GM21717 (cell line): ENCODE measurements at regions not wholly inside any gene's neighbourhood (a gene's known extent, or its start where the extent isn't known, plus 50 kb on each side); places are given as distances from the start of the nearest gene placed in this dataset.
"Not testable (repeated sequence)": the region's sequence is repeated elsewhere in the genome, so short reads cannot be mapped to it uniquely, and the experiment has no call there.

Experiments used
- ATAC-seq: cut with Tn5 transposase; IDR thresholded peaks from one replicate; pipeline ENCODE4 v1.9.1; 2021; ENCODE audit warnings: mild to moderate bottlenecking, moderate library complexity; ENCODE audit not compliant: unreplicated experiment

GRCh38 chr6:164097551-164098398 lies 683.3 kb downstream of the QKI start:
- ATAC-seq: no peak

GRCh38 chr6:164097056-164097455 lies 682.5 kb downstream of the QKI start:
- ATAC-seq: no peak

GRCh38 chr6:164095056-164095455 lies 680.5 kb downstream of the QKI start:
- no peak for ATAC-seq

GRCh38 chr6:164087870-164088269 lies 673.4 kb downstream of the QKI start:
- ATAC-seq: no peak

- ATAC-seq: no peak
These were observed 672.7 kb downstream of the QKI start for GRCh38 chr6:164087211-164087610.

GRCh38 chr6:164086076-164086887 lies 671.8 kb downstream of the QKI start:
- no peak for ATAC-seq

GRCh38 chr6:164085091-164086075 lies 670.9 kb downstream of the QKI start:
- ATAC-seq: no peak

- no peak for ATAC-seq
These were observed 664.7 kb downstream of the QKI start for GRCh38 chr6:164079275-164079600.

- no peak for ATAC-seq
These were observed 664.2 kb downstream of the QKI start for GRCh38 chr6:164078532-164079274.

GRCh38 chr6:164076818-164077532 lies 662.5 kb downstream of the QKI start:
- not testable (repeated sequence) for ATAC-seq

GRCh38 chr6:164075981-164076615 lies 661.6 kb downstream of the QKI start:
- no peak for ATAC-seq

- ATAC-seq: no peak
These were observed 657.7 kb downstream of the QKI start for GRCh38 chr6:164072240-164072666.

- ATAC-seq: no peak
These were observed 655.0 kb downstream of the QKI start for GRCh38 chr6:164069350-164069990.

- no peak for ATAC-seq
These were observed 654.0 kb downstream of the QKI start for GRCh38 chr6:164068527-164068926.

- no peak for ATAC-seq
These were observed 652.2 kb downstream of the QKI start for GRCh38 chr6:164066766-164067165.

- ATAC-seq: no peak
These were observed 651.8 kb downstream of the QKI start for GRCh38 chr6:164066335-164066734.

- no peak for ATAC-seq
These were observed 648.8 kb downstream of the QKI start for GRCh38 chr6:164063346-164063745.

- ATAC-seq: no peak
These were observed 648.4 kb downstream of the QKI start for GRCh38 chr6:164062872-164063271.

- ATAC-seq: no peak
These were observed 643.4 kb downstream of the QKI start for GRCh38 chr6:164057876-164058275.
